Testis (tissue), 2 donors: ENCODE measurements at regions not wholly inside any gene's neighbourhood (a gene's known extent, or its start where the extent isn't known, plus 50 kb on each side); places are given as distances from the start of the nearest gene placed in this dataset.

Experiments
- DNase-seq: peaks from one replicate; pipeline ENCODE4 v3.0.0-alpha.2; 2019
- H3K27ac ChIP-seq, 2 donors: fragments of 200-600 bp; sonication (generic); one replicate each; pipeline ENCODE4 v1.5.1; 2019
- H3K27me3 ChIP-seq: fragments of 200-600 bp; sonication (generic); one replicate; pipeline ENCODE4 v1.5.1; 2019
- H3K36me3 ChIP-seq: fragments of 200-600 bp; sonication (generic); one replicate; pipeline ENCODE4 v1.5.1; 2017; ENCODE audit warnings: low read depth; ENCODE audit errors: missing control alignments
- H3K4me1 ChIP-seq: fragments of 200-600 bp; sonication (generic); one replicate; pipeline ENCODE4 v1.5.1; 2019
- H3K4me3 ChIP-seq, 2 donors: fragments of 200-600 bp; sonication (generic); one replicate each; pipeline ENCODE4 v1.5.1; 2017 to 2019
- H3K9me3 ChIP-seq: fragments of 200-600 bp; sonication (generic); one replicate; pipeline ENCODE4 v1.5.1; 2017
- CTCF ChIP-seq, 3 experiments: fragments of 450-650 bp in 2 of 3; fragments of 200-600 bp in 1 of 3; sonication (generic) in 1 of 3; IDR thresholded peaks; one replicate each; pipeline ENCODE4 v1.5.1; 2016 to 2019; ENCODE audit warnings: antibody characterized with exemption in 3 of 3, mild to moderate bottlenecking in 2 of 3, moderate library complexity in 1 of 3
- POLR2A ChIP-seq: fragments of 450-650 bp; IDR thresholded peaks from one replicate; pipeline ENCODE4 v1.6.1; 2017; ENCODE audit warnings: antibody characterized with exemption, mild to moderate bottlenecking, moderate library complexity
- WGBS, 2 donors: methylation state at CpG; one replicate each; pipeline ENCODE4 v1.1.5; 2018; 5-methylcytosine and 5-hydroxymethylcytosine counted together
- intact Hi-C: fragments of 100-400 bp; cut with DNase I; formaldehyde crosslinking; loops from one replicate; pipeline ENCODE4 v1.15.1; 2023; ENCODE audit warnings: low total_unique reads

- no peaks in the 10 kb centered on the region for H3K27me3 ChIP-seq
- H3K27ac ChIP-seq, result no peak overlapping the region
- H3K4me1 ChIP-seq, result no peaks in the 10 kb centered on the region
- 20 to 30% methylated on average over 1 of the region's 1 CpG for WGBS, 2 donors
- no peaks in the 10 kb centered on the region for H3K9me3 ChIP-seq
- intact Hi-C loops, result no loop called here
- H3K4me3 ChIP-seq, result no peak overlapping the region
- TF ChIP-seq POLR2A (no peak), CTCF (IDR thresholded peaks at IDR 0.05) (no peak)
- H3K36me3 ChIP-seq, result no peaks in the 10 kb centered on the region
- DNase-seq, result no peak
Observed at GRCh38 chr14:82055515-82056115, 522.0 kb upstream of the SEL1L start.

DNA sequence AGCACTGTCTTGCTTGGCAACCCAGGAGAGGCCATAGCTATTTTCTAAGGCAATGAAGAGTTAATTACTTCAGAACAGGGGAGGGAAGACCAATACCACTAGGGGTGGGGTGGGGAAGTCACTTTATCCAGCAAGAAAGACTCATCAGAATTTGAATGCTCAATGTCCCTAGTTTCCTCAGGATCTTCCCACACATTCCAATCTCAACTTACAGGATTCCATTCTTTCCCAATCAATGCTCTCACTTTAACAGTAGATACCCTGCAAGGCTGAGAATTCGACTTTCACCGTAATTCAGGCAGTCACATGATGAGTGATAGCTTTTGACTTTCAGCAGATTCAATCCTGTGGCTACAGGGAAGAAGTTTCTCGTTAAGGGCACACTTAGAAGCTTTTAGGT, 526.6 kb upstream of the SEL1L start:
- H3K27ac ChIP-seq, result no peak overlapping the region
- no peak for DNase-seq

GRCh38 chr14:82067221-82067875, 533.7 kb upstream of the SEL1L start:
- no peak for DNase-seq
- no peak overlapping the region for H3K4me3 ChIP-seq
- no peaks in the 10 kb centered on the region for H3K9me3 ChIP-seq
- WGBS, 2 donors, result 70 to 80% methylated on average over 11 of the region's 11 CpGs
- H3K27ac ChIP-seq, result no peak overlapping the region
- no peaks in the 10 kb centered on the region for H3K4me1 ChIP-seq
- H3K36me3 ChIP-seq, result no peaks in the 10 kb centered on the region
- TF ChIP-seq POLR2A (no peak), CTCF (IDR thresholded peaks at IDR 0.05) (no peak)
- intact Hi-C loops, result no loop called here
- no peaks in the 10 kb centered on the region for H3K27me3 ChIP-seq

More for the DNA sequence above, 526.6 kb upstream of the SEL1L start:
- H3K27me3 ChIP-seq, result no peaks in the 10 kb centered on the region
- H3K9me3 ChIP-seq, result no peaks in the 10 kb centered on the region
- H3K4me1 ChIP-seq, result no peaks in the 10 kb centered on the region
- no peak overlapping the region for H3K4me3 ChIP-seq
- TF ChIP-seq POLR2A (no peak), CTCF (IDR thresholded peaks at IDR 0.05) (no peak)
- H3K36me3 ChIP-seq, result no peaks in the 10 kb centered on the region
- 40 to 45% methylated on average over 3 of the region's 3 CpGs for WGBS, 2 donors
- intact Hi-C loops, result no loop called here

GRCh38 chr14:82070040-82070439, 536.4 kb upstream of the SEL1L start:
- no peak for TF ChIP-seq POLR2A
- no peak for TF ChIP-seq CTCF (IDR thresholded peaks at IDR 0.05)
- intact Hi-C loops, result no loop called here

GRCh38 chr14:82070753-82071152, 537.1 kb upstream of the SEL1L start:
- TF ChIP-seq POLR2A (no peak), CTCF (IDR thresholded peaks at IDR 0.05) (no peak)
- WGBS, 2 donors, result 33 to 41% methylated on average over 3 of the region's 3 CpGs
- Histone ChIP-seq H3K36me3 (no peaks in the 10 kb centered on the region), H3K9me3 (no peaks in the 10 kb centered on the region), H3K4me1 (no peaks in the 10 kb centered on the region), H3K4me3 (no peak overlapping the region), H3K27ac (no peak overlapping the region), H3K27me3 (no peaks in the 10 kb centered on the region)
- no peak for DNase-seq
- intact Hi-C loops, result no loop called here

More at GRCh38 chr14:82070040-82070439, 536.4 kb upstream of the SEL1L start:
- H3K4me3 ChIP-seq, result no peak overlapping the region
- H3K27ac ChIP-seq, result no peak overlapping the region
- no peaks in the 10 kb centered on the region for H3K27me3 ChIP-seq
- H3K4me1 ChIP-seq, result no peaks in the 10 kb centered on the region
- no peak for DNase-seq
- H3K9me3 ChIP-seq, result no peaks in the 10 kb centered on the region
- no peaks in the 10 kb centered on the region for H3K36me3 ChIP-seq
- 78 to 84% methylated on average over 3 of the region's 3 CpGs for WGBS, 2 donors
